ENCODE measurements at regions not wholly inside any gene's neighbourhood (a gene's known extent, or its start where the extent isn't known, plus 50 kb on each side); places are given as distances from the start of the nearest gene placed in this dataset.

DNA sequence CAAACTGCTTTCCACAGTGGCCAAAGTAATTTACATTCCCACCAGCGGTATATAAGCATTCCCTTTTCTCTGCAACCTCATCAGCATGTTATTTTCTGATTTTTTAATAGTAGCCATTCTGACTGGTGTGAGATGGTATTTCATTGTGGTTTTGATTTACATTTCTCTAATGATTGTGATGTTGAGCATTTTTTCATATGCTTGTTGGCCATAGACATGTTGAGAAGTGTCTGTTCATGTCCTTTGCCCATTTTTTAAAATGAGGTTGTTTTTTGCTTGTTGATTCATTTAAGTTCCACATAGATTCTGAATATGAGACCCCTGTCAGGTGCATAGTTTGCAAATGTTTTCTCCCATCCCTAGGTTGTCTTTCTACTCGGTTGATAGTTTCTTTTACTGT is 254.5 kb upstream of the MPDZ start:
- TF ChIP-seq, protein P1, sequence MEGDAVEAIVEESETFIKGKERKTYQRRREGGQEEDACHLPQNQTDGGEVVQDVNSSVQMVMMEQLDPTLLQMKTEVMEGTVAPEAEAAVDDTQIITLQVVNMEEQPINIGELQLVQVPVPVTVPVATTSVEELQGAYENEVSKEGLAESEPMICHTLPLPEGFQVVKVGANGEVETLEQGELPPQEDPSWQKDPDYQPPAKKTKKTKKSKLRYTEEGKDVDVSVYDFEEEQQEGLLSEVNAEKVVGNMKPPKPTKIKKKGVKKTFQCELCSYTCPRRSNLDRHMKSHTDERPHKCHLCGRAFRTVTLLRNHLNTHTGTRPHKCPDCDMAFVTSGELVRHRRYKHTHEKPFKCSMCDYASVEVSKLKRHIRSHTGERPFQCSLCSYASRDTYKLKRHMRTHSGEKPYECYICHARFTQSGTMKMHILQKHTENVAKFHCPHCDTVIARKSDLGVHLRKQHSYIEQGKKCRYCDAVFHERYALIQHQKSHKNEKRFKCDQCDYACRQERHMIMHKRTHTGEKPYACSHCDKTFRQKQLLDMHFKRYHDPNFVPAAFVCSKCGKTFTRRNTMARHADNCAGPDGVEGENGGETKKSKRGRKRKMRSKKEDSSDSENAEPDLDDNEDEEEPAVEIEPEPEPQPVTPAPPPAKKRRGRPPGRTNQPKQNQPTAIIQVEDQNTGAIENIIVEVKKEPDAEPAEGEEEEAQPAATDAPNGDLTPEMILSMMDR (tag by site-specific recombination; IDR thresholded peaks at IDR 0.05), result no peak
- TF ChIP-seq, protein P2, sequence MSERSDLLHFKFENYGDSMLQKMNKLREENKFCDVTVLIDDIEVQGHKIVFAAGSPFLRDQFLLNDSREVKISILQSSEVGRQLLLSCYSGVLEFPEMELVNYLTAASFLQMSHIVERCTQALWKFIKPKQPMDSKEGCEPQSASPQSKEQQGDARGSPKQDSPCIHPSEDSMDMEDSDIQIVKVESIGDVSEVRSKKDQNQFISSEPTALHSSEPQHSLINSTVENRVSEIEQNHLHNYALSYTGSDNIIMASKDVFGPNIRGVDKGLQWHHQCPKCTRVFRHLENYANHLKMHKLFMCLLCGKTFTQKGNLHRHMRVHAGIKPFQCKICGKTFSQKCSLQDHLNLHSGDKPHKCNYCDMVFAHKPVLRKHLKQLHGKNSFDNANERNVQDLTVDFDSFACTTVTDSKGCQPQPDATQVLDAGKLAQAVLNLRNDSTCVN (tag by site-specific recombination; optimal IDR thresholded peaks at IDR 0.05), result no peak
- TF ChIP-seq ZNF514 (tag by site-specific recombination; IDR thresholded peaks at IDR 0.05) (no peak), ZNF423 (tag by site-specific recombination; IDR thresholded peaks at IDR 0.05) (no peak), ZNF600 (tag by site-specific recombination; IDR thresholded peaks at IDR 0.05) (no peak), MEIS1 (CRISPR knock-in tag; IDR thresholded peaks at IDR 0.05; ENCODE audit: borderline replicate concordance) (no peak), ZNF140 (tag by site-specific recombination; IDR thresholded peaks at IDR 0.05) (no peak)
- TF ChIP-seq, protein P3, sequence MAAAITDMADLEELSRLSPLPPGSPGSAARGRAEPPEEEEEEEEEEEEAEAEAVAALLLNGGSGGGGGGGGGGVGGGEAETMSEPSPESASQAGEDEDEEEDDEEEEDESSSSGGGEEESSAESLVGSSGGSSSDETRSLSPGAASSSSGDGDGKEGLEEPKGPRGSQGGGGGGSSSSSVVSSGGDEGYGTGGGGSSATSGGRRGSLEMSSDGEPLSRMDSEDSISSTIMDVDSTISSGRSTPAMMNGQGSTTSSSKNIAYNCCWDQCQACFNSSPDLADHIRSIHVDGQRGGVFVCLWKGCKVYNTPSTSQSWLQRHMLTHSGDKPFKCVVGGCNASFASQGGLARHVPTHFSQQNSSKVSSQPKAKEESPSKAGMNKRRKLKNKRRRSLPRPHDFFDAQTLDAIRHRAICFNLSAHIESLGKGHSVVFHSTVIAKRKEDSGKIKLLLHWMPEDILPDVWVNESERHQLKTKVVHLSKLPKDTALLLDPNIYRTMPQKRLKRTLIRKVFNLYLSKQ (tag by site-specific recombination; IDR thresholded peaks at IDR 0.05; ENCODE audit: borderline replicate concordance), result no peak
- TF ChIP-seq, protein P4, sequence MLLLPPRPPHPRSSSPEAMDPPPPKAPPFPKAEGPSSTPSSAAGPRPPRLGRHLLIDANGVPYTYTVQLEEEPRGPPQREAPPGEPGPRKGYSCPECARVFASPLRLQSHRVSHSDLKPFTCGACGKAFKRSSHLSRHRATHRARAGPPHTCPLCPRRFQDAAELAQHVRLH (tag by site-specific recombination; IDR thresholded peaks at IDR 0.05), result no peak
- TF ChIP-seq, protein P5, sequence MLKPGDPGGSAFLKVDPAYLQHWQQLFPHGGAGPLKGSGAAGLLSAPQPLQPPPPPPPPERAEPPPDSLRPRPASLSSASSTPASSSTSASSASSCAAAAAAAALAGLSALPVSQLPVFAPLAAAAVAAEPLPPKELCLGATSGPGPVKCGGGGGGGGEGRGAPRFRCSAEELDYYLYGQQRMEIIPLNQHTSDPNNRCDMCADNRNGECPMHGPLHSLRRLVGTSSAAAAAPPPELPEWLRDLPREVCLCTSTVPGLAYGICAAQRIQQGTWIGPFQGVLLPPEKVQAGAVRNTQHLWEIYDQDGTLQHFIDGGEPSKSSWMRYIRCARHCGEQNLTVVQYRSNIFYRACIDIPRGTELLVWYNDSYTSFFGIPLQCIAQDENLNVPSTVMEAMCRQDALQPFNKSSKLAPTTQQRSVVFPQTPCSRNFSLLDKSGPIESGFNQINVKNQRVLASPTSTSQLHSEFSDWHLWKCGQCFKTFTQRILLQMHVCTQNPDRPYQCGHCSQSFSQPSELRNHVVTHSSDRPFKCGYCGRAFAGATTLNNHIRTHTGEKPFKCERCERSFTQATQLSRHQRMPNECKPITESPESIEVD (tag by site-specific recombination; IDR thresholded peaks at IDR 0.05), result no peak
- TF ChIP-seq, protein P6, sequence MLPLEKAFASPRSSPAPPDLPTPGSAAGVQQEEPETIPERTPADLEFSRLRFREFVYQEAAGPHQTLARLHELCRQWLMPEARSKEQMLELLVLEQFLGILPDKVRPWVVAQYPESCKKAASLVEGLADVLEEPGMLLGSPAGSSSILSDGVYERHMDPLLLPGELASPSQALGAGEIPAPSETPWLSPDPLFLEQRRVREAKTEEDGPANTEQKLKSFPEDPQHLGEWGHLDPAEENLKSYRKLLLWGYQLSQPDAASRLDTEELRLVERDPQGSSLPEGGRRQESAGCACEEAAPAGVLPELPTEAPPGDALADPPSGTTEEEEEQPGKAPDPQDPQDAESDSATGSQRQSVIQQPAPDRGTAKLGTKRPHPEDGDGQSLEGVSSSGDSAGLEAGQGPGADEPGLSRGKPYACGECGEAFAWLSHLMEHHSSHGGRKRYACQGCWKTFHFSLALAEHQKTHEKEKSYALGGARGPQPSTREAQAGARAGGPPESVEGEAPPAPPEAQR (tag by site-specific recombination; IDR thresholded peaks at IDR 0.05), result no peak

Data from HEK293 (cell line).